ENCODE measurements at regions not wholly inside any gene's neighbourhood (a gene's known extent, or its start where the extent isn't known, plus 50 kb on each side); places are given as distances from the start of the nearest gene placed in this dataset.
"Not testable (repeated sequence)": the region's sequence is repeated elsewhere in the genome, so short reads cannot be mapped to it uniquely, and the experiment has no call there.

- Mint-ChIP-seq H3K9me3 (peaks cover 0 to 7% (median 2%) of the 10 kb centered on the region in 8 donors), H3K4me3 (no peak overlapping the region), H3K27ac (no peak overlapping the region), H3K4me1 (no peaks in the 10 kb centered on the region), H3K27me3 (no peaks in the 10 kb centered on the region), H3K36me3 (no peaks in the 10 kb centered on the region)
- intact Hi-C loops (cut with micrococcal nuclease), result no loop called here
- H3K36me3 ChIP-seq (ENCODE audit: insufficient read depth, low read length), result no peaks in the 10 kb centered on the region
- no peaks in the 10 kb centered on the region for H3K9me3 ChIP-seq (ENCODE audit: control insufficient read depth in 1 of 2, low read length in 2 of 2)
- no peaks in the 10 kb centered on the region for H3K4me1 ChIP-seq (ENCODE audit: insufficient read depth, low read length)
- ChIA-PET POLR2A (ENCODE audit: partially characterized antibody) (no interaction called here), CTCF (ENCODE audit: partially characterized antibody) (no interaction called here)
- H3K27me3 ChIP-seq (ENCODE audit: insufficient read depth, low read length), result no peaks in the 10 kb centered on the region
- H3K4me3 ChIP-seq (ENCODE audit: low read length in 2 of 2), result no peak overlapping the region
- no peak for DNase-seq
- no peak overlapping the region for H3K27ac ChIP-seq (ENCODE audit: low read depth, low read length)
Measured at GRCh38 chr6:121732641-121733040, 297.2 kb downstream of the GJA1 start.

- Histone ChIP-seq H3K27me3 (ENCODE audit: insufficient read depth, low read length) (no peaks in the 10 kb centered on the region), H3K9me3 (ENCODE audit: control insufficient read depth in 1 of 2, low read length in 2 of 2) (no peaks in the 10 kb centered on the region), H3K4me3 (ENCODE audit: low read length in 2 of 2) (no peak overlapping the region), H3K36me3 (ENCODE audit: insufficient read depth, low read length) (no peaks in the 10 kb centered on the region), H3K4me1 (ENCODE audit: insufficient read depth, low read length) (no peaks in the 10 kb centered on the region), H3K27ac (ENCODE audit: low read depth, low read length) (no peak overlapping the region)
- DNase-seq, result no peak
- POLR2A ChIA-PET (ENCODE audit: partially characterized antibody), result no interaction called here
- H3K4me1 Mint-ChIP-seq, result no peaks in the 10 kb centered on the region
- intact Hi-C loops (cut with micrococcal nuclease), result no loop called here
- H3K36me3 Mint-ChIP-seq, result no peaks in the 10 kb centered on the region
- no peak overlapping the region for H3K27ac Mint-ChIP-seq
- CTCF ChIA-PET (ENCODE audit: partially characterized antibody), result no interaction called here
- H3K27me3 Mint-ChIP-seq, result no peaks in the 10 kb centered on the region
- no peak overlapping the region for H3K4me3 Mint-ChIP-seq
- H3K9me3 Mint-ChIP-seq, result peaks cover 0 to 7% (median 2%) of the 10 kb centered on the region in 8 donors
Measured at GRCh38 chr6:121733234-121733633, 297.8 kb downstream of the GJA1 start.

- H3K9me3 Mint-ChIP-seq; H3K27me3 Mint-ChIP-seq; H3K27ac ChIP-seq (ENCODE audit: low read depth, low read length); H3K4me1 Mint-ChIP-seq; H3K27ac Mint-ChIP-seq; H3K36me3 ChIP-seq (ENCODE audit: insufficient read depth, low read length); H3K9me3 ChIP-seq (ENCODE audit: control insufficient read depth in 1 of 2, low read length in 2 of 2); intact Hi-C loops (cut with micrococcal nuclease); DNase-seq; H3K27me3 ChIP-seq (ENCODE audit: insufficient read depth, low read length); H3K4me3 Mint-ChIP-seq; H3K4me1 ChIP-seq (ENCODE audit: insufficient read depth, low read length); H3K36me3 Mint-ChIP-seq; H3K4me3 ChIP-seq (ENCODE audit: low read length in 2 of 2); POLR2A ChIA-PET (ENCODE audit: partially characterized antibody); CTCF ChIA-PET (ENCODE audit: partially characterized antibody): not testable (repeated sequence)
Measured at GRCh38 chr6:121740188-121740587, 304.7 kb downstream of the GJA1 start.

- Mint-ChIP-seq H3K4me3 (no peak overlapping the region), H3K27me3 (no peaks in the 10 kb centered on the region), H3K9me3 (peaks cover 0 to 2% (median 0%) of the 10 kb centered on the region in 8 donors), H3K4me1 (no peaks in the 10 kb centered on the region), H3K36me3 (no peaks in the 10 kb centered on the region), H3K27ac (no peak overlapping the region)
- Histone ChIP-seq H3K4me3 (ENCODE audit: low read length in 2 of 2) (no peak overlapping the region), H3K36me3 (ENCODE audit: insufficient read depth, low read length) (no peaks in the 10 kb centered on the region), H3K27me3 (ENCODE audit: insufficient read depth, low read length) (no peaks in the 10 kb centered on the region), H3K27ac (ENCODE audit: low read depth, low read length) (no peak overlapping the region), H3K4me1 (ENCODE audit: insufficient read depth, low read length) (no peaks in the 10 kb centered on the region), H3K9me3 (ENCODE audit: control insufficient read depth in 1 of 2, low read length in 2 of 2) (no peaks in the 10 kb centered on the region)
- no peak for DNase-seq
- ChIA-PET CTCF (ENCODE audit: partially characterized antibody) (no interaction called here), POLR2A (ENCODE audit: partially characterized antibody) (no interaction called here)
- intact Hi-C loops (cut with micrococcal nuclease), result no loop called here
Measured at GRCh38 chr6:121743691-121744090, 308.2 kb downstream of the GJA1 start.

- Mint-ChIP-seq H3K36me3 (no peaks in the 10 kb centered on the region), H3K4me1 (no peaks in the 10 kb centered on the region), H3K27ac (no peak overlapping the region), H3K9me3 (peaks cover 0 to 3% (median 0%) of the 10 kb centered on the region in 8 donors), H3K4me3 (no peak overlapping the region), H3K27me3 (no peaks in the 10 kb centered on the region)
- H3K4me3 ChIP-seq (ENCODE audit: low read length in 2 of 2), result no peak overlapping the region
- ChIA-PET CTCF (ENCODE audit: partially characterized antibody) (no interaction called here), POLR2A (ENCODE audit: partially characterized antibody) (no interaction called here)
- no peak for DNase-seq
- H3K36me3 ChIP-seq (ENCODE audit: insufficient read depth, low read length), result no peaks in the 10 kb centered on the region
- H3K27me3 ChIP-seq (ENCODE audit: insufficient read depth, low read length), result no peaks in the 10 kb centered on the region
- no peak overlapping the region for H3K27ac ChIP-seq (ENCODE audit: low read depth, low read length)
- H3K4me1 ChIP-seq (ENCODE audit: insufficient read depth, low read length), result no peaks in the 10 kb centered on the region
- intact Hi-C loops (cut with micrococcal nuclease), result no loop called here
- H3K9me3 ChIP-seq (ENCODE audit: control insufficient read depth in 1 of 2, low read length in 2 of 2), result no peaks in the 10 kb centered on the region
Measured at GRCh38 chr6:121748376-121748775, 312.9 kb downstream of the GJA1 start.

GRCh38 chr6:121748850-121749249 lies 313.4 kb downstream of the GJA1 start:
- POLR2A ChIA-PET (ENCODE audit: partially characterized antibody), result no interaction called here
- Histone ChIP-seq H3K27me3 (ENCODE audit: insufficient read depth, low read length) (no peaks in the 10 kb centered on the region), H3K9me3 (ENCODE audit: control insufficient read depth in 1 of 2, low read length in 2 of 2) (no peaks in the 10 kb centered on the region), H3K27ac (ENCODE audit: low read depth, low read length) (no peak overlapping the region), H3K36me3 (ENCODE audit: insufficient read depth, low read length) (no peaks in the 10 kb centered on the region), H3K4me3 (ENCODE audit: low read length in 2 of 2) (no peak overlapping the region), H3K4me1 (ENCODE audit: insufficient read depth, low read length) (no peaks in the 10 kb centered on the region)
- Mint-ChIP-seq H3K9me3 (peaks cover 0 to 3% (median 0%) of the 10 kb centered on the region in 8 donors), H3K27me3 (no peaks in the 10 kb centered on the region), H3K36me3 (no peaks in the 10 kb centered on the region), H3K27ac (no peak overlapping the region), H3K4me1 (no peaks in the 10 kb centered on the region), H3K4me3 (no peak overlapping the region)
- intact Hi-C loops (cut with micrococcal nuclease), result no loop called here
- CTCF ChIA-PET (ENCODE audit: partially characterized antibody), result no interaction called here
- no peak for DNase-seq

GRCh38 chr6:121755485-121755884 lies 320.0 kb downstream of the GJA1 start:
- Histone ChIP-seq H3K4me1 (ENCODE audit: insufficient read depth, low read length) (no peaks in the 10 kb centered on the region), H3K27me3 (ENCODE audit: insufficient read depth, low read length) (no peaks in the 10 kb centered on the region), H3K4me3 (ENCODE audit: low read length in 2 of 2) (no peak overlapping the region), H3K9me3 (ENCODE audit: control insufficient read depth in 1 of 2, low read length in 2 of 2) (no peaks in the 10 kb centered on the region), H3K27ac (ENCODE audit: low read depth, low read length) (no peak overlapping the region), H3K36me3 (ENCODE audit: insufficient read depth, low read length) (no peaks in the 10 kb centered on the region)
- H3K36me3 Mint-ChIP-seq, result no peaks in the 10 kb centered on the region
- ChIA-PET POLR2A (ENCODE audit: partially characterized antibody) (no interaction called here), CTCF (ENCODE audit: partially characterized antibody) (no interaction called here)
- no peak overlapping the region for H3K4me3 Mint-ChIP-seq
- H3K4me1 Mint-ChIP-seq, result no peaks in the 10 kb centered on the region
- no peak for DNase-seq
- peaks cover 0 to 3% of the 10 kb centered on the region in 2 donors for H3K27me3 Mint-ChIP-seq
- H3K9me3 Mint-ChIP-seq, result peaks cover 0 to 4% (median 0%) of the 10 kb centered on the region in 8 donors
- intact Hi-C loops (cut with micrococcal nuclease), result no loop called here
- no peak overlapping the region for H3K27ac Mint-ChIP-seq

- CTCF ChIA-PET (ENCODE audit: partially characterized antibody), result no interaction called here
- no peak for DNase-seq
- Histone ChIP-seq H3K36me3 (ENCODE audit: insufficient read depth, low read length) (no peaks in the 10 kb centered on the region), H3K9me3 (ENCODE audit: control insufficient read depth in 1 of 2, low read length in 2 of 2) (no peaks in the 10 kb centered on the region), H3K27me3 (ENCODE audit: insufficient read depth, low read length) (no peaks in the 10 kb centered on the region), H3K4me1 (ENCODE audit: insufficient read depth, low read length) (no peaks in the 10 kb centered on the region), H3K4me3 (ENCODE audit: low read length in 2 of 2) (no peak overlapping the region), H3K27ac (ENCODE audit: low read depth, low read length) (no peak overlapping the region)
- Mint-ChIP-seq H3K36me3 (no peaks in the 10 kb centered on the region), H3K27ac (no peak overlapping the region), H3K4me3 (no peak overlapping the region), H3K9me3 (peaks cover 0 to 4% (median 0%) of the 10 kb centered on the region in 8 donors), H3K27me3 (peaks cover 0 to 3% of the 10 kb centered on the region in 2 donors), H3K4me1 (no peaks in the 10 kb centered on the region)
- POLR2A ChIA-PET (ENCODE audit: partially characterized antibody), result no interaction called here
- intact Hi-C loops (cut with micrococcal nuclease), result no loop called here
Measured at GRCh38 chr6:121756666-121757065, 321.2 kb downstream of the GJA1 start.
